Right cardiac atrium (tissue), 5 donors: ENCODE measurements at regions not wholly inside any gene's neighbourhood (a gene's known extent, or its start where the extent isn't known, plus 50 kb on each side); places are given as distances from the start of the nearest gene placed in this dataset.

Source experiments
- ATAC-seq, 2 donors: fragments of 200-7000 bp; cut with Tn5 transposase; one replicate each; pipeline versions ENCODE4 v1.8.0 to v1.9.1; 2020; ENCODE audit warnings: moderate library complexity in 2 of 2, mild to moderate bottlenecking in 1 of 2
- DNase-seq, 3 donors: peaks; one replicate each; pipeline ENCODE4 v3.0.0-alpha.2; 2020
- H3K27ac ChIP-seq: one replicate; pipeline ENCODE4 v1.5.1; 2013; ENCODE audit warnings: mild to moderate bottlenecking, low read length, control low read depth, moderate library complexity
- H3K27me3 ChIP-seq: one replicate; pipeline ENCODE4 v1.6.1; 2013; ENCODE audit not compliant: control insufficient read depth, insufficient read depth
- H3K4me1 ChIP-seq: one replicate; pipeline ENCODE4 v1.6.1; 2013; ENCODE audit warnings: low read length; ENCODE audit not compliant: control insufficient read depth, insufficient read depth
- H3K4me3 ChIP-seq: one replicate; pipeline ENCODE4 v1.5.1; 2013; ENCODE audit warnings: low read length, control low read depth
- H3K9me3 ChIP-seq: one replicate; pipeline ENCODE4 v1.6.1; 2013; ENCODE audit warnings: low read length; ENCODE audit not compliant: control insufficient read depth
- WGBS: extraction: QIAGEN DNeasy Blood & Tissue Kit; methylation state at CpG from one replicate; pipeline ENCODE4 v1.1.7; 2013; 5-methylcytosine and 5-hydroxymethylcytosine counted together
- intact Hi-C, 4 donors: fragments of 100-400 bp; cut with DNase I; formaldehyde crosslinking; loops; one replicate each; pipeline versions ENCODE4 v1.11.0 to v1.14.0; 2022 to 2023
- donor health status: healthy with polysubstance abuse.
- donor health status: DM: no; HTN: yes; CAD: no.
- donor health status: DM: no; HTN: no; CAD: no.
- donor health status: DM: no; HTN: yes; CAD: no; lungs with severe emphysema.
- donor health status: DM: yes; HTN: yes; CAD: no.

DNA sequence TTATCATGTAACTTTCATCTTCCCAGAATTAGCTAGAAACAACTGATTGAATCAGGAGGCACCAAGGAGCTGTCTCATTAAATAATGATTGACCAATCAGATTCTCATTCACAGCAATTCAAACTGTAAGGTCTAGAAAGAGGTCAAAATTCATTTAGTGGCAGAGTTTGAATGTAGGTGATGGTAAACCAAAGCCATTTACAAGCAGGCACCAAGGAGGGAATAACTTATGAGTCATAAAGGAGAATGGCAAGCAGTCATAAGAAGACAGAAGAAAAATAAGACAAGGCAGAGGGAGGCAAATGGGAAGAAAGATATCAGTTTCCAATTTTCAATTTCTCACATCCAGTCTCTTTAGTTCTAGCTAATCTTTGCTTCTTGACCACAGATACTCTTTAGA is 52.9 kb upstream of the DEFB112 start:
- ATAC-seq: no peak
- H3K27ac ChIP-seq: no peak overlapping the region

DNA sequence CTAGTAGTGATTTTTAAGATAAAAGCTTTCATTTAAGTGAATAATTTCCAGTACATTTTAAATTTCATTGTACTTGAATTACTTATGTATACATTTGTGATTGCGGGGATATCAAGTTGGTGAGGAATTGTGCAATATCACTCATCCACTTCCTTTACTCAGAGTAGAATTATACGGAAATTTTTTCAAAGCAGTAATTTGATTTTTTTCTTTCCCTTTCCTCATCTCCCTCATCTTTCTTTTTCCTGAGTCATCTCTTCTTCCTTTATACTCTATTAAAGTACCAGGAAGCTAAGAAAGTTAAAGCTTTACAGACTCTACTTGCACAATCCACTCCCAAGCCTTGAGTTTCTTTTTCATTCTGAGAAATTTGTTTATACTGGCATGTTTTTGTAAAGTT is 60.9 kb upstream of the DEFB112 start:
- no peaks in the 10 kb centered on the region for H3K4me1 ChIP-seq
- no peak overlapping the region for H3K27ac ChIP-seq
- DNase-seq (no peak), ATAC-seq (no peak)
- H3K27me3 ChIP-seq: peaks cover 3% of the 10 kb centered on the region
- intact Hi-C loops: no loop called here
- H3K9me3 ChIP-seq: no peaks in the 10 kb centered on the region
- H3K4me3 ChIP-seq: no peak overlapping the region
- 81% methylated on average over 2 of the region's 2 CpGs for WGBS

More for the DNA sequence above, 52.9 kb upstream of the DEFB112 start:
- H3K4me1 ChIP-seq: no peaks in the 10 kb centered on the region
- H3K9me3 ChIP-seq: no peaks in the 10 kb centered on the region
- H3K27me3 ChIP-seq: no peaks in the 10 kb centered on the region
- DNase-seq: no peak
- no peak overlapping the region for H3K4me3 ChIP-seq
- intact Hi-C loops: no loop called here

DNA sequence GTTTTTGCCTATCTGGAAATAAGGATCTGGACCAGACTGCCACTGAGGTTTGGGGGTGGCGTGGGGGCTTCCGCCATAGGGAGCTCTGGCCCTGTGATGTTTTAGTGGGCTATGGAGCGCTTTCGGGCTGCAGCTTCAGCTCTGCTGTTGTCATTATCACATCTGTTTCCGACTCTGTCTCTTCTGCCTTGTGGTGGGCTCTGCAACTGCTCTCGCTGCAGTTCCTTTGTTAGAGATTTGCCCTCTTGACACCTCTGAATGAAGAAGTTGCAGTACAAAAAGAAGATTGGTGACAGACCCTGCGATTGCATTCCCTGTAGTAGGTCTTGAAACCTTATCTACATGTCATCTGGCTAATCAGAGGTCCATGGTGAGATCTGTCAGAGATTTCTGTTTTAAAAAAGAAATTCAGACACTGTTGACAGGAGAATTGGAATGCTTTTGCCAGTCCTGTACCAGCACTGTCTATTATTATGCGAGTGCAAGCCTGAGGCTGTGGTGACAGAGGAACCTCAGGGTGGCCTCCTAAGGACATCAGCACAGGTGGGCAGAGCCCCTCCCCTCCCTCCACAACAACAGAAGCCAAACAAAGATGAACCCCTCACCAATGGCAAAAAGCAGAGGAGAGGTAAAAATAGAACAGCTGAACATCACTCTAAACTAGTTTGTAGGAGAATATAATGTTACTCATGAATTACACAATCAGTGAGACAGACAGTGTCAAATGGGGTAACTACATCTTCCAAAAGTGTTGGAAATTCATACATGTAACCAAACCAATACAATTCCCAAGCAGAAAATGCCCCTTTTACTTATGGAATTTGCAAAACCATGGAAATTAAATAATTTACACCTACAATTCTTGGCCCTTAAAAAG is 63.5 kb upstream of the DEFB112 start:
- DNase-seq: no peak
- WGBS: 57% methylated on average over 8 of the region's 8 CpGs
- Histone ChIP-seq H3K27me3 (peaks cover 3% of the 10 kb centered on the region), H3K4me1 (no peaks in the 10 kb centered on the region), H3K9me3 (no peaks in the 10 kb centered on the region), H3K4me3 (no peak overlapping the region), H3K27ac (no peak overlapping the region)
- ATAC-seq: no peak
- intact Hi-C loops: no loop called here

DNA sequence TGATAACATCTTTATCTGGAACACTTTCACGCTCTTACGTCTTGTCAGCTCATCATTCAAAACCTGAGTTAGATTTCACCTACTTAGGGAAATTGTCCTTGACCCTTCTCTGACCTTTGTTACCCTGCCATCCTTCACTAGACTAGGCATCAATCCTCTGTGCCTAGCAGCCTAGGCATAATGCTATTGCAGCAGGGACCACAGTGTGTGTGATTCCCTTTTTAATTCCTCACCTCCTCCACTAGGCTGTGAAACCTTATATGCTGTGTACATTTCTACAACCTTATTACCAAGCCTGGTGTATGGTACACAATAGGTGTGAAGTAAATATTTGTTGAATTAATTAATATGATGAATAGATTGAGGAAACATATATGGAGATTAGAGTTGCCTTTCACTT is 66.7 kb upstream of the DEFB112 start:
- H3K9me3 ChIP-seq: no peaks in the 10 kb centered on the region
- DNase-seq (no peak), ATAC-seq (no peak)
- no peak overlapping the region for H3K4me3 ChIP-seq
- intact Hi-C loops: no loop called here
- WGBS: 56% methylated on average over 2 of the region's 2 CpGs
- no peaks in the 10 kb centered on the region for H3K4me1 ChIP-seq
- peaks cover 3% of the 10 kb centered on the region for H3K27me3 ChIP-seq
- no peak overlapping the region for H3K27ac ChIP-seq

DNA sequence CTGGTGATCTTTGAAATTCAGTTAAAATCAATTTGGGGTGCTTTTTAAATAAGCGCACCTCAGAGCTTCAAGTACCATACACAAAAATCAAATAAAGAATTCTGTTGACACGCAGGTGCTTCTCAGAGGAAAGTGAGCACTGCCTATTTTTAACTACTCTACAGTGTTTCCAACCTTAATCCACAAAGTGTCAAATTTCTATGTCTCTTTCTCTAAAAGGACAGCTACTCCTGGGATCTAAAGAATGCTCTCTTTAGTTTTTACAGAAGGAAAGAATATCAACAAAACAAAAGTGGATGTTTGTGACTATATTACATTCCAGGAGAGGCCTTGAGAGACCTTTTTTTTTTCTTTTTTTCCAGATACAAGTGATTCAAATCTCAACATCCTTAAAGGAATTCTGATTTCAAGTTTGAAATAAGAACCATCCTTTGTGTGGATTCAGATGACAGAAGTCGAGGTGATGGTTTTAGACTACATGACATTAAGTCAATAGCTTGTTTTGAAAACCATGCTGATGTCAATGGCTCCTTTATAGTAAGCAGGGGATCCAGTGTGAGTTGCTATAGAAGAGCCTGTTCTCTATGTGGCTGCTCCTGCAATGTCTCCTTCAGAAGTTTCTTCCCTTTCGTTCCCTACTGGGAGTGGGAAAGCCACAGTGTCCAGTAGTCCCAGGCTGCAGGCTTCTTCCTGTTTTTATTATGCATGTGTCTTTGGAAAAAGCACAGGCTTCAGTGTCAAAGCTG is 67.2 kb upstream of the DEFB112 start:
- DNase-seq (no peak), ATAC-seq (no peak)
- Histone ChIP-seq H3K4me3 (no peak overlapping the region), H3K27ac (no peak overlapping the region), H3K4me1 (no peaks in the 10 kb centered on the region), H3K9me3 (no peaks in the 10 kb centered on the region), H3K27me3 (peaks cover 3% of the 10 kb centered on the region)
- intact Hi-C loops: no loop called here
- 59% methylated on average over 4 of the region's 4 CpGs for WGBS

DNA sequence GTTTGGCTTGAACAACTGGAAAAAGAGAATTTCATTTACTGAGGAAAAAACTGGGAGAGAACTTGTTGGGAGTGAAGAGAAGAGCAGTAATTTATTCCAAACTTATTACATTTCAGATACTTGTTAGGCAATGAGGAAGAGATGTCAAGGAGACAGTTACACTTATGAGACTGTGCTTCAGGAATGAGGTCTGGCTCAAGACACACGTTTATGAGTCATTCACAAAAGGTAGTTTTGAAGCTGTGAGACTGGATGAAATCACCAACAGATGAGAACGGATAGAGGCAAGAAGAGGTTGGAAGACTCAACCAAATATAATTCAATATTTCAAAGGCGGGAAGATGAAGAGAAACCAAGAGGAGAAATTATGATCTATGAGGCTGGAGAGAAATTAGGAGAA is 70.6 kb upstream of the DEFB112 start:
- intact Hi-C loops: loop anchor here in 1 of 4 donors (10.0 kb wide), 1 partner anchor 1905 kb away; no protein-coding TSS in a partner anchor
- no peaks in the 10 kb centered on the region for H3K9me3 ChIP-seq
- no peaks in the 10 kb centered on the region for H3K4me1 ChIP-seq
- DNase-seq (no peak), ATAC-seq (no peak)
- 61% methylated on average over 3 of the region's 3 CpGs for WGBS
- H3K4me3 ChIP-seq: no peak overlapping the region
- H3K27me3 ChIP-seq: no peaks in the 10 kb centered on the region
- no peak overlapping the region for H3K27ac ChIP-seq

DNA sequence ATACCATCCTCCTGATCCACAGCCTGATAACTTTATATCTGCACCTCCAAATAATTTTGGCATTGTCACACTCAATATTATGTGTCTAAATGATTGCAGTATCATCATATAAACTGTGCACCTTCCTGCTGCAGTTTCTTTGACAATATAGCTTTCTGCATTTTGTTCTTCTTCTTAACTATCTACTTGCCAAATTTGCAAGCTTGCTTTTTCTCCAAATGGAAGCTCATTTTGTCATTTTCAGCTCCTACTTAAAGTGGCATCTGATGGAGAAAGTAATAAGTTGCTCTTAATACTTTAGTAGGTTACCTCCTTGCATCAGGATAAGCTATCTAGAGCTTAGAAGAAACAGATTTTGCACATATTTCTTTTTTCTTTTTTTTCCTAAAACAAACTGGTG is 74.0 kb upstream of the DEFB112 start:
- DNase-seq (no peak), ATAC-seq (no peak)
- Histone ChIP-seq H3K27me3 (no peaks in the 10 kb centered on the region), H3K4me3 (no peak overlapping the region), H3K9me3 (no peaks in the 10 kb centered on the region), H3K4me1 (no peaks in the 10 kb centered on the region), H3K27ac (no peak overlapping the region)
- intact Hi-C loops: loop anchor here in 1 of 4 donors (10.0 kb wide), 1 partner anchor 1901 kb away; no protein-coding TSS in a partner anchor

DNA sequence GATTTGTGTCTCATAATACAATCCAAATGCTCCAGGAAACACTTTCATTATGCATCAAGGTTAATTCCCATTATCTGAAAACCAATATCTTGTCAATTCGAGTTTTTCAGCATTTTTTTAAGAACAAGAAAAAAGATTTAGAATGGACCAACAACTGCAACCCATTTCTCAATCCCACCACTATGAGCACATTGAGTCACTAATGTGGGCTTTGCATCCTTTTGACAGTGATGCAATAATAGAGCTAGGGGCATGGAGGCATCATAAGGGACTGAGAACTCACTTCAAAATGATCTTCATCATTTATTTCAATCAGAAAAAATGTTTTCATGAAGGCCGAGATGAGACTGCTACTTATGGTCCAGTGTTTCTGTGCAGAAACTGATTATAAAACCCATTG is 74.8 kb upstream of the DEFB112 start:
- Histone ChIP-seq H3K27me3 (no peaks in the 10 kb centered on the region), H3K9me3 (no peaks in the 10 kb centered on the region), H3K27ac (no peak overlapping the region), H3K4me3 (no peak overlapping the region), H3K4me1 (no peaks in the 10 kb centered on the region)
- ATAC-seq (no peak), DNase-seq (no peak)
- WGBS: 45% methylated on average over 2 of the region's 2 CpGs
- intact Hi-C loops: loop anchor here in 1 of 4 donors (10.0 kb wide), 1 partner anchor 1900 kb away; no protein-coding TSS in a partner anchor

DNA sequence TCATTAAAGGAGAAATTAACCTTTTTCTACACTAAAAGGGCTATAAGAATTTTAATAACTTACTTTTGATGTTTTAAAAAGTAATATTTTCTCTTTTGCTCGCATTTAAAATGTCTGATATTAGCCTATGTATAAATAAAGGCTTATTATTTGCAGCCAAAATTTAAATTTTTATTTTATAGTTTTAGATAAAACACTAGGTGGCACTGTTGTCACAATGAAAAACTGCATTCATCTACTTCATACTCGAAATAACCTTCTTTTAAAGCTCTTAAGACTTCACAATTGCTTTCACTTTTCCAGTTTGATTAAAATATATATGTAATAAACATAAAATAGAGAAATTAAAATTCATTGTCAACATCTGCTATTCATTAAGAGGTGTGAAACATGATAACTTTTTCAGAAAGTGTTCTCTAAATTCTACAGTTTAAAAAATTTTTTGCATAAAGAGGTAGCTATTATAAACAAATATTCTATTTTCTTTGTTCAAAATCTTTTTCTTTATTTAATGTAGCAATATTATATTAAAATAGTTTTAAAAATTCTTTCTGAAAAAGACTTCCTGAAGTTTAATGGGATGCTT is 78.8 kb upstream of the DEFB112 start:
- no peak for DNase-seq
- intact Hi-C loops: loop anchor here in 1 of 4 donors (10.0 kb wide), 1 partner anchor 1896 kb away; no protein-coding TSS in a partner anchor
- Histone ChIP-seq H3K27me3 (no peaks in the 10 kb centered on the region), H3K9me3 (no peaks in the 10 kb centered on the region), H3K27ac (no peak overlapping the region), H3K4me3 (no peak overlapping the region), H3K4me1 (no peaks in the 10 kb centered on the region)
- no peak for ATAC-seq
- under 1% methylated on average over 2 of the region's 2 CpGs for WGBS

DNA sequence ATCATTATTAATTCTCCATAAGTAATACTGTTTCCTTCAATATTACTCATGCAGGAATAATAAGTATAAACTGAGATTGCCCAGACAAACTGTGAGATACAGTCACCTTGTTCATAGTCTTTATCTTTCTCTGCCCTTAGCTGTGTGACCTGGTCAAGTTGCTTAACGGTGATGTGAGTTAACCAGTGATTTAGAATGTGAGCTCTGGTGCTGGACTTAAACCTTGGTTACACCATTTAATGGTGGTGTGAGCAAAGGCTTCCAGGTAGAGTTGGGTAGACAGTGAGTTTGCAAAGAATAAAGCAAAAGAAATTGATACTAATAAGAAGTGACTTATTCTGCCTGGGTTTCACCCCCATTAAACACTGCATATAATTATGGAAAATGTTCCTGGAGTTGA is 86.2 kb upstream of the DEFB112 start:
- H3K9me3 ChIP-seq: no peaks in the 10 kb centered on the region
- no peak for ATAC-seq
- no peak overlapping the region for H3K27ac ChIP-seq
- intact Hi-C loops: loop anchor here in 1 of 4 donors (10.0 kb wide), 1 partner anchor 459 kb away; no protein-coding TSS in a partner anchor
- no peaks in the 10 kb centered on the region for H3K27me3 ChIP-seq
- no peak for DNase-seq
- no peak overlapping the region for H3K4me3 ChIP-seq
- WGBS: 56% methylated on average over 1 of the region's 1 CpG
- no peaks in the 10 kb centered on the region for H3K4me1 ChIP-seq

DNA sequence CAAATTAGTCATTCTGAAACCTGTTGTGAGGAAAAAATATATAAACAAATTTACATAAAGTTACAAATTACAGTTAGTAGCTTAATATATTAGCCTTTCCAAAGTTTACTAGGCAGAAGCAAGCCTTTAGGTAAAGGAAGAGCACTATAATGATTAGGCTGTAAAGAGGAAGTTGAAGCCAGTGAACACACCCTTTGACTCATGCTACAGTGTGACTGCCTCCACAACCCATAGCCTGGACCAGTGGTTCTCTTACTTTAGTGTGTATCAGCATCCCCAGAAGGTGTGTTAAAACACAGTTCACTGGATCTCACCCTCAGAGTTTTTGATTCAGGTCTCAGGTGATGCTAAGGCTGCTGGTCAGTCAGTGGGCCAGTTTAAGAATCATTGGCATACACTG is 91.4 kb upstream of the DEFB112 start:
- no peak for ATAC-seq
- no peak for DNase-seq
- Histone ChIP-seq H3K27ac (no peak overlapping the region), H3K4me1 (no peaks in the 10 kb centered on the region), H3K27me3 (no peaks in the 10 kb centered on the region), H3K4me3 (no peak overlapping the region), H3K9me3 (no peaks in the 10 kb centered on the region)
- intact Hi-C loops: no loop called here
